NCI-H2227 (cell line): ENCODE measurements at regions not wholly inside any gene's neighbourhood (a gene's known extent, or its start where the extent isn't known, plus 50 kb on each side); places are given as distances from the start of the nearest gene placed in this dataset.

Source experiments
- DNase-seq: peaks from one replicate; lab custom pipeline; 2025; ENCODE audit not compliant: unreplicated experiment; lab: John Stamatoyannopoulos, UW

DNA sequence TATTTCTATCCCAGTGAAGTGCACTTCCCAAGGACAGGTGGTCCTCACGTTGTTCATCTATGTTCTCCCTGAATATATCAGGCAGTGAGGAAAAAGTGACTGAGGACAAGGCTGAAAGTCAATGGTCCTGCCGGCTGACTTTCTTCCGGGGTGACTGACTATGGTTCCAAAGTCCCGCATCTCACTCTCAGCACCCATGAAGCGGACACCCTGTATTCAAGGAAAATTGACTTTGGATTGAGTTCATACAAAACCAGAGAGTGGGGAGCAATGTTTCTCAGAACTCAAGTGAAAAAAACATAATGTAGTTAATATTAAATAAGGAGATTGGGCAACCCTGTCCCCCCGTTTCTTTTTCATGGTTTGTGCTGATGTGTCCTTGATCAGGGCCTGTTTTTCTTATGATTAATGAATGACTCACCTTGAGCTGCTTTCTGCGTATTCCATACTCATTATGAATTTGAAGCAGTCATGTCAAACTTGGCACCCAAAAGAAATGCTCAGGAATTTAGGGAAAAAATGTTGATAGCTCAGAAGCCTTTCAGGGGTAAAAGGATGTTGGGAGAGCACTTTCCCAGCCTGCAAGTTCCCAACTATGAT is 184.0 kb downstream of the CYLD start:
- no peak for DNase-seq

DNA sequence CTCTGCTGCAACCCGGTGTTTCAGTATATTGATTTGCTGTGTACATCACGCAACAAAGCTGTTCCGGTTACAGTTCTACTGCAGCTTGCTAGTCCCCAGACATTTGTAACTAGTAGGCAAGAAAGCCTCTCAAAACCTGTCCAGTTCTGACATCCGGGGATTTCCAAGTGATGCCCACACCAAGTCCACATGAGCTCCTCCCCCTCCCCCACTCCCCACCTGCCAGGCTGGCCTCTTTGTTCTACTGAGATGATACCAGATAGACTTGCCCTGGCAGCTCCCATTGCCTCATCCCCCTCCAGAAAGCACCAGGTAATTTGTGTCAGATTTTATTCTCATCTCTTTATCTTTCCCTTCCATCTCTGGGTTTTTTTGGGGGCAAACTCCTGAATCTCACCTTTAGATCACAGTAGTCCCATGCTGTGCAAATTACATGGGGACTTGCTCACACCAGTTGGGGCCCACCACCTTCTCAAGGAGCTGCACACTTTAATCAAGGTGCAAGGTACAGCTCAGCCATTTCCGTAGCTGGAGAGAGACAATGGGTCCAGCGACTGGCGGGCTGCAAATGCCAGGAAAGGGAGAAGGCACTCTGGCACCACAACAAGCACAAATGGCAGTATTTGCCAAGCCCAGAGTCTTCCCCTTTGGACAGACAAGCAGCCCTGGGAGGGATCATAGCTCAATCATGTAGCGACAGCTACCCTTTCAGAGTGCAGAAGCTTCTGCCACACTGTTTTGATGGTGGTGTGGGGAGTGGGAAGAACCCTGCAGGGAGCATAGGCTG is 183.1 kb downstream of the CYLD start:
- DNase-seq, result no peak

DNA sequence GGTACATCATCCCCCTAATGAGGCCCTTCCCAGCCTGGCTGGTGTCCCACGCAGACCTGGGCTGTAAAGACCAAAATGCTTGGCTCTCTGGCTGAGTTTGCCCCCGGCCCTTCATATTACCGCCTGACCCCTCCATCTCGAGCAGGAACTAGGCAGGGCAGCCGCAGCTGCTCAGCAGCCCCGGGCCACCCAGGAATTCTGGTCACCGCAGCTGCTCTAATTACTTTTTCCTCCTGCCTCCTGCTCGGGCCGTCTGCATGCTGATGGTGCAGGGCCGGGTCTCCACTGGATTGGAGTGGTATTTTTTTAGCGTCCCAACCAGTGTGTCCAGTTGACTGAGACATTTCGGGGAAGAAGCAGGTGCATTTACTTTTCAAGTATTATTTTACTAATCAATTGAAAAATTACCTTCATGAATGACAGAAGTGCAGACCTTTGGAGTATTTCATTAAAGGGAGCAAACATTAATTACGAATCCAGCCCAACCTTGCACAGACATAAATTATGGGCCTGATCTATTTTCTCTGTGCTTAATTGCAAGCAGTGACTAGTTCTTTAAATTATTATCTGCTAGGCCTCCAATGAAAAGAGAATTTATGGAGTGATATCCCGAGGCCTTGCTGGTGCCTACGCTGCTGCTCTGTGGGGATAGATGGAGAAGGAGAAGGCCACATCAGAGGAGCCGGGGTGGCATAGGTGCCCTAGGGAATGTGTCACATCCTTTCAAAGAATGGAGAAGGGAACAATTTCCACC is 176.2 kb downstream of the CYLD start:
- DNase-seq, result no peak

DNA sequence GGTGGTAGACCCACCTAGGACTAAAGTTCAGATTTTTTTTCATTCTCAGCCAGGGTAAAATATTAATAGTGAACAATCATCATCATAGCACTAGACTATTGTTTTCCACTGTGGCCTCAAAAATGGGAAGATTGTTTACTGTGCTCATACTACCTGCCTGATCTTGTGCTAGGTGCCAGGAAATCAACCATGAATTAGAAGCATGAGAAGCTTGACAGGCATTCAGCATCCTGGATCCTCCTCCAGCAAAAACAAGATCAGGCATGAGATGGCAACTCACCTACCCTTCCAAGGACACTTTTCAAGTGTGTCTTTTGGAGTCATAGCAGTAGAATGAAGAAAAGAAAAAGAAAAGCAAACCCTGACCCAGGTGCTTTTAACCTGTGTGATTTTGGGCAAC is 174.2 kb downstream of the CYLD start:
- no peak for DNase-seq

DNA sequence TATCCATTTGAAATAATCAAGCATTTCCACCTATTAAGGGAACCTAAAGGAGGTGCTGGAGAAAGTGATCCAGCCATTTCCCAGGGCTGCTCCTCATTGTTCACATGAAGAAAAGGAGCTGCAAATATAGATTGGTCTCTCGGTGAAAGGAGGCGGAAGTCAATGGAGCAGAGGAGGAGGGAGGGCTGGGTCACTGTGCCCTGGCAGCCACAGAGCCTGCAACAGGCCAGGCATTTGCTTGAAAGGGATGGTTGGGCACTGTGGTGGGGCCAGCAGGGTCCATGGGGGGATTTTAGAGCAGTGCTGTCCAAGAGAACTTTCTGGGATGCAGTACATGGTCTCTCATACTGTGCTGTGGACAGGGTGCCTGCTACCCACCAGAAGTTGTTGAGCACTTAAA is 173.2 kb downstream of the CYLD start:
- DNase-seq, result peak; percentile 6

DNA sequence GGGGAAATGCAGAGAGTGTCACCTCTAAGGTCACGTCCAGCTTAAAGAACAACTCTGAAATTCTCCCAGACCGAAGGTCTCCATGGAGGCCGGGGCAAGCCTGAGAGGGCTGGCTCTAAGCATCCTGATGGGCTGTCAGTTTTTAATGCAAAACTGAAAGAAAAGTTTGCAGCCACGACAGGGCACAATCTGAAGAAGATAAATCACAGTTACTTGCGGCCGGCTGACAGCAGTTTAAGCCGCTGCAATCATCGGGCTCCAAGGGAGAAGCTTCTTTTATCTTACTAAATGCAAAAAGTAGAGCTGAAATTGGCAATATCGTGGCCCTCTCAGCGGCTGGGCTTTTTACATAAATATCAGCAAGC is 168.8 kb downstream of the CYLD start:
- peak; percentile 4 for DNase-seq

DNA sequence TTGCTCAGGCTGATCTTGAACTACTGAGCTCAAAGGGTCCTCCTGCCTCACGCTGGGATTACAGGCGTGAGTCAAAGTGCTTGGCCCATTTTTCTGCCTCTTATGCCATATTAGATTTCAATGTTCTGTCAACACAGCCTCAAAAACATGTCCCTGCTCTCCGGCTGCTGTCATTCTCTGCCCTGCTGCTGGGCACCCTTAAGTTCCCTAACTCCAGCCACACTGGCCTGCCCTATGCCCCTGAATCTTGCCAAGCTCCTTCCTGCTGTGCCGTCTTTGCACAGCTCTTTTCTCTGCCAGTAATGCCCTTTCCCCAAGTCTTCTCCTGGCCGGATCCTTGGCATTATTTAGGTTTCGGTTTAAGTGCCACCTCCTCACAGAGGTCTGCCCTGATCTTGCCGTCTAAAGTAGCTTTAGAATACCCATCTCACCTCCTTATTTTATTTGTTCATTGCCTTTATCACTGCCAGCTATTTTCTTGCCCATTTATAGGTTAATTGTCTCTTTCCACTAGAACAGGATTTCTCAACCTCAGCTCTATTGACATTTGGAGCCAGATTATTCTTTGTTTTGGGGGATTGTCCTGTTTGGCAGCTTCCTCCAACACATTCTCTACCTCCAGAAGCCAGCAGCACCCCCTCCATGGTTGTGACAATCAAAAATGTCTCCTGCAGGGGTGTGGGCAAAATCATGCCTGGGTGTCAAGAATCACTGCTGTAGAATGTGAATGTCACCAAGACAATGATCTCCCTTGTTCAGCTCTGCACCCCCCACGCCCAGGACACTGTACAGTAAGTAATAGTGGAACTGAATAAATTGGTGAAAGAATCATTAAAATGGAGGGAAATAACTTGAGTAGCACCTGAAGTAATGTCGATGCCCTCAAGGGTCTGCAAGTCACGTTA is 168.2 kb downstream of the CYLD start:
- DNase-seq, result no peak

DNA sequence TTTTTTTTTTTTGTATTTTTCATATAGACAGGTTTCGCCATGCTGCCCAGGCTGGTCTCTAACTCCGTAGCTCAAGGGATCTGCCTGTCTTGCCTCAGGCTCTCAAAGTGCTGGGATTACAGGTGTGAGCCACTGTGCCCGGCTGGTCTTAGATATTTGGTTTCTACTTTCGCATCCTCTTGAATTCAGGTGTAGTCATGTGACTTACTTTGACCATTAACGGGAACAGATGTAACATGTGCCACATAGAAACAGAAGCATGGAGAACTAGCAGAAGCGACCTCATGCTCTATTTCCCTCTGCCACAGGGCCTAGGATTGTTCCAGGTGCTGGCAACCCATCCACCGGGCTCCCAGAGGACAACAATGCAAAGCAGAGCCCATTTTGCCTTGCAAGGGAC is 166.6 kb downstream of the CYLD start:
- no peak for DNase-seq

DNA sequence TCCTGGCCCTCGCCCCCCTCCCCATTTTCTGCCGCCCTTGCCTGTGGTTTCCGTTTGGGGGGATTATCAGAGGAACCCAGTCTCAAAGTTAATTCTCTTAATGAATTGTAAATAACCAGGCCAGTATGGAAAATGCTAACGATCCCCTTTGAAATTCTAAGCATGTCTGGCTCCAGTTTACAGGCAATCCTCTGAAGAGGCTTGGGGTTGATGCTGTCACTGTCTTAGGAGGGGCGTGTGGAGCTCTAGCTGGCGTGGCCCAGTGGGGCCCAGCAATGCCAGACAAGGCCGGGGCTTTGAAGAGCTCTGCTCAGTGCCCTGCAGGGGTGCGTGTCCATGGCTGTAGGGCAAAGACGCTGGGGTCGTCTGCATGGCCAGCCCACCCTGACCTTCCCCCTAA is 164.6 kb downstream of the CYLD start:
- no peak for DNase-seq

DNA sequence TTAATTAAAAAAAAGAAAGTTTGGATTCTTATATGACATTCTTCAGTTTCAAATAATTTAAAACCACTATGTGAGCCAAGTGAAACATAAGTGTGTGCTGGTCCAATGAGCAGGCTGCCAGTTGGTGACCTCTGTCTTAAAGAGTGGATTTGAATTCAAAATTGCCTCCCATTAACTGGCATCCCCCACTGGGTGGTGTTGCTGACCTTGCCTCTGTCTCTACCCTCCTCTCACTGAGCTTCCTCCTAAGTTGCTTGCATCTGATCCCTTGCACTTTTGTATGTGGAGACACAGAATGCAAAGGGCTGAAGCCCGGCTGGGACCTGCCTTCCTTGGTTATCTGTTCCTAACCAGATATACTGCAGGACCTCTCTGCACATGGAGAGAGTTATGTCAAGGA is 160.6 kb downstream of the CYLD start:
- DNase-seq, result no peak

DNA sequence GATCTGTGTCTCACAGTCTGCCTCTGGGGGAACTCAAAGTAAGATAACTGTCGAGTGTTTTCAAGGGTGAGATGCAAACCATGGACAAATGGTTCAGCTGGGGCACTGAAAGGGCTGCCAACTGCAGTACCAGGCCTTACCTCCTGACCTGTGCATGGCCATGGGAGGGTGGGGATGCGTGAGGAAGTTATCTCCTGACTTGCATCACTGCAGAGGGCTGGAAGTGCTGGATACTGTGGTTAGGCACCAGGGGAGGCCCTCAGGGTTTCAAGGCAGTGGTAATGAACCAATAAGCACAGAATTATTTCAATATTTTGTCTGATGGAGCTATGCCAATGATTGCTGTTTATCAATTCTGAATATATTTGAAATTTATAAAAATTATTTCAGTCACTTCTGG is 159.2 kb downstream of the CYLD start:
- DNase-seq, result no peak

DNA sequence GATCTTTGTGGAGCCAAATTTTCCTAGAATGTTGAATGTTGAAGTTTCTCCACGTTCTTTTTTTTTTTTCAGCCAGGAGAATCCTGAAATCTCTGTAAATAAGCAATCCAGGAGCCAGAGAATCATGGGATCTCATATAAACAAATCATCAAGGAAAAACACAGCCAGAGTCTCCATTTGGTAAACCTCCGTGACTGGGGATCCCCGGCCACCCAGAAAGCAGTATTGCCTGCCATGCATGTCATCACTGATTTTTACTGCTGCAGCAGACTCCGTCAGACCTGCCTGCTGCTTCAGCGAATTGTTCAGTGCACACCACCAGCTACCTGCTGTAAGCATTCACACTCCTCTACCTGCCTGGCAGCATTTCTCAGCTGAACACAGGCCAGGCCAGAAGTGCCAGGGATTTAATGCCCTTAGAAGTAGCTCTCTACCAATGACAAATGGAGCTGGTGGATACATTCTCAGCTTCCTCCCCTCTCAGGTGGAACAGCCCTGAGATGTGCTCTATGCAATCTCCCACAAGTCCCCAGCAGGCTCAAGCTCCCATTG is 158.6 kb downstream of the CYLD start:
- peak; percentile 64 for DNase-seq

DNA sequence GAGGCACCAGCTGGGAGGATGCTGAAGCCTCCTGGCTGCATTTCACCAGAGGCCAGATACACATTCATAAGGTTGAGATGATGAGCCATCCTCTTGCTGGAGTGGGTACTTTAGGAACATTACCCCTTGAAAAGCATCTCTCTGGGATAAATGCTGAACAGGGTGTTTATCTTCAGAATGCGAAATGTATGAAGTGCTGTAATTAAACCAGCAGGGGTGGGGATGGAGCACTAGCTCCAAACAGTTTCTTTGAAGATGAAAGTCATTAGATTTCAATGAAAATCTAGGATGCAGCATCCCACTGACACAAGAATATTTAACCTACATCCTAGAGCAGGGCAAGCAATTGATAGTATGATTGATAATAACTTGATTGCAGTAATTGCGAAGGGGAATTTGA is 158.1 kb downstream of the CYLD start:
- DNase-seq, result peak; percentile 88

DNA sequence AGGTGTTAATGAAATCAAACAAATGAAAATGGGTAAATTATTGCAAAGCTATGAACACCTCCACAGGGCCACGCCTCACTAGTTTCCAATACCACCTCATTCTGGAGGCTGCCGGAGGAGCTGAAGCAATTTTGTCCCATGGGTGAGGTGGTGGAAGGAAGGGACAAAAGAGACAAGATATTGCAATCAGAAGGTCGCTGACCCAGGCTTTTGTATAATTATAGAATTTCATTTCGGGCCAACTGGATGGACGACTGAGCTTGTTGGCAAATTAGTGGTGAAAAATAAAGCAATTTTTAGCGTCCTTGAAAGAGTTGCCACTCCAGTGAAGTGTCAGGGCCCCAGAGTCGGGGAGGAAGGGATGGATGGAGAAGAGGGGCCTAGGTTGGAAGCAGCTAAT is 147.9 kb downstream of the CYLD start:
- DNase-seq, result no peak

DNA sequence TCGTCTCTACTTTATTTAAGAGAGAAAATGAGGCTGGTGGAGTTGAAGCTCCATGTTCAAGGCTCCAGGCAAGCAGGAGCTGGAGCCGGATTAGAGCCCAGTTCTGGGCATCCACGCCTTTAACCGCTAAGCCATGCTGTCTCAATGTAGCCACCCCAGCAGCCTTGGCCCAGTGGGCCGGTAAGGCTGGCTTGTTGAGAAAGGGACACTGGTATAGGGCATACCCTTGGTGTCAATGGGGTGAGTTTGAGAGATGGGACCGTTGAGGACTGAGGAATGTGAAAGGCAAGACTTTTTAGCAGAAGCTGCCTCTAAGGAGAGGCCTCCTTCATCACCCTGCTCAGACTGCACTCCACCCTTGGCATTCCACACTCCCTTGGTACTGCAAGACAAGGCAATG is 147.4 kb downstream of the CYLD start:
- no peak for DNase-seq

DNA sequence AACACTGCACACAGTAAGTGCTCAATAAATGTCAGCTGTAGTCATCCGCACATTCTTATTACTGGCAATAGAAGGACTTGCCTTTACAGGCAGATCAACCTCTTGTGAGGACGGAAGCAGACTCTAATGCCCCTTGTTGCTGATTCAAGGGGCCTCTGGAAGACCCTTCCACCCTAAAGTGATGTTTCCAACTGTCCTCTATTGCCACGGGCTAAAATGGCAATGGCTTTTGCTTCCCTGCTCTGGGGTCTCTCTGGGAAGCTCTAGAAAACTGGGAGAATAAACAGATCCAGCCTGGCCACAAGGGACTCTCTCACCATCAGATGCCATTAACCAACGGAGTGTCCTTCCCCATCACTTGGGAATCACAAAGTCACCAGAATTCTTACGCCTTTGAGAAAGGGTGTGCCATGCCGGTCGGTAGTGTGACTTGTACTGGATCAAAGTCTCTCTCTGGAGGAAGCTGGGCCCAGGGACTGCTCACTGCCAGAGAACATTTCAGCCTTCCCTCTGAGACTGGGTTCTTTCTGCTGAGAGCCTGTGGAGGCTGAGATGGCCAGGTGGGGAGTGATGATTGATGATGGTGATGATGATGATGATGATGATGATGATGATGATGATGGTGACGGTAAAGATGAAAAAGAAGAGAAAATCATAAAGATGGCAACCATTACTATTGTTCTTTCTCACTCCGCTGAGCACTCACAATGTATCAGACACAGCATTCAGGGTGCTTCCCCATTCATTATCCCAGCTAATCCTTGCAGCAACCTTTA is 146.8 kb downstream of the CYLD start:
- DNase-seq, result no peak

DNA sequence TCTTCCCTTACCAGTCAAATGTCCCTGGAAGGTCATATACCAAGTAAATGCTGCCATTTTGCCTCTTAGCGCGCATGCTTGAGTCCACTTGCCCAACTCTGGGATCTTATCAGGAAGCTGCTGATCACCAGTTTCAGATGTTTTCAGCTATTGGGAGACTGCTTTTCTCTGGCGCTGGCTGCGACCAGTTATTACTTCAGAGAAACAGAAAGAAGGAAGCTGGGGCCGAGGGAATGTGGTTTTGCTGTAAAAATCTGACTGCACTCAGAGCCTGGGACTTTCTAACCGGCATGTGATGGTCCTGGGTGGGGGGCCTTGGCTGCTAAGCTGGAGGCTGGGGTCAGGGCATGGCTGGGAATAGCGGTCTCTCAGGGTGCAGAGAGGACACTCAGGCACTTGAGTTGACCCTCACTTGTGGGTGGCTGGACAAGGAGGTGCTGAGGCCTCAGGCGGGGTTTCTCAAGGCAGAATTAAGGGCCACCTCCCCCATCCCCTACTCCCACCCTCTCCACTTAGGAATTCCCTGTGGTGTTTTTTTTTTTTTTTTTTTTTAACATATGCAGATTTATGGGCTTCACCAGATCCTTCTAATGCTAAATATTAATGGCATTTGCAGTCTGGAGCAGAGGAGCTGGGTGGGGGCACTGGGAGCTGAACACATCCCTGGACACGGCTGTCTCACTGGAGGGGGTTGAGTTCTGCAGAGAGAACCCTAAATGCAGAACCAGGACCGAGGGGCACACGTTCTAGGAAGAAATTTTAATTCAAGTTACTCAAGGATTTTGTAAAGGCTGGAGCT is 145.8 kb downstream of the CYLD start:
- DNase-seq, result no peak

DNA sequence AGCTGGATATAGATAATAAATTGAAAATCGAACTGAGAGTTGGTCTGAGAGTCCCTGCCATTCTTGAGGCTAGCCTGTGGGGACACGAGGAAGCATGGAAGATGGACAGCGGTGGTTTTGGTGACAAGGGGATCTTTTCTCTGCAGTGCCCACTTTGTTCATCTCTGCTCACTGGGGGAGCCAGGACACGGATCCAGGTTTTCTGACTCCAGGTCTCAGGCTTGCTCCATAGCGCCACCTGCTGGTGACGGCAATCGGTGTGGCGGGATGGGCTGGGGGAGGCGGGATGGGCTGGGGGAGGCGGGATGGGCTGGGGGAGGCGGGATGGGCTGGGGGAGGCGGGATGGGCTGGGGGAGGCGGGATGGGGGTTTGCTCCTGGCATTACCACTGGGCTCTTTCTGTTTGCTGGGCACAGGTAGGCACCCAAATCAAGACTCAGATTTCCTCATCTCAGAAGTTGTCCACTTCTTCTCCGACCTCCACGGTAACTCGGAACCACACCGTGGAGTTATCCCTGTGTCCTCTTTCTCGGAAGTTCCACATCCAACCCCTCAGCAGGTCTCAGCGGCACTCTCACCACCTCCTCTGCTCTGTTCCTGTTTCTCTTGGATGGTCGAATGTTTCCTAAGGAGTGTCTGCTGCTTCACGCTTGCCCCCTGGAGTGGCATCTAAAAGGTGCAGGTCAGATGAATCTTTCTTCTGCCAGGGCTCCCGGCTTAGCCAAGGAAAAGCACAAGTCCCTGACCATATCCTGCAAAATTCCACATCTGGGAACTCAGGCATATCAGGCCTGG is 142.4 kb downstream of the CYLD start:
- no peak for DNase-seq

DNA sequence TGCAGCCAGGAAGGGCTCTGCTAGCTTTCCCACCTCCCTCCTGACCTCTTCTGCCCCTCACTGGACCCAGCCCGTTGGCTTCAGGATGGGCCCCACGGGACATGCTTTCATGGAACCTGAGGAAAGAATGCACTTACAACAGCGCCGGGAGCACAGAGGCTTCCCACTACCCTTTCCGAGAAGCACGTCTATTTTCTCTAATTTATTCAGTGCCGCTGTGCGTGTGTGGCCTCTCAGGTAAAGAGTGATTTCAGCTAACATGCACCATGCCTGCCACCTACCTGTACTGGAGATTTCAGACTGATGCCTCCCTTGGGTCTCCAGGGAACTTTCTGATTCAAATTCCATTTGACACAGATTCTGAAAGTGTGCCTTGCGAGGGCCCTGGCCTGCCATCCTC is 140.1 kb downstream of the CYLD start:
- DNase-seq, result no peak
